Stimulated activated CD4-positive, alpha-beta T cell treated with anti-CD3 and anti-CD28 coated beads, Interleukin-12 subunit alpha, Interleukin-12 subunit beta, amount 100 ng/mL, for 24 hours (primary cell): ENCODE measurements at regions not wholly inside any gene's neighbourhood (a gene's known extent, or its start where the extent isn't known, plus 50 kb on each side); places are given as distances from the start of the nearest gene placed in this dataset.
"Not testable (repeated sequence)": the region's sequence is repeated elsewhere in the genome, so short reads cannot be mapped to it uniquely, and the experiment has no call there.

Experiments used
- DNase-seq, 2 experiments: peaks; one replicate each; pipeline ENCODE4 v3.0.0-alpha.2; 2020; ENCODE audit warnings: low read depth in 2 of 2

GRCh38 chr9:135357863-135358551 lies 121.6 kb upstream of the PPP1R26 start:
- DNase-seq, result no peak

GRCh38 chr9:135358552-135358940 lies 121.0 kb upstream of the PPP1R26 start:
- no peak for DNase-seq

GRCh38 chr9:135359764-135360163 lies 119.8 kb upstream of the PPP1R26 start:
- DNase-seq, result no peak

GRCh38 chr9:135360617-135361016 lies 119.0 kb upstream of the PPP1R26 start:
- DNase-seq, result no peak

GRCh38 chr9:135361668-135362067 lies 117.9 kb upstream of the PPP1R26 start:
- DNase-seq, result not testable (repeated sequence)

- no peak for DNase-seq
Observed at GRCh38 chr9:135363596-135363995, 116.0 kb upstream of the PPP1R26 start.

GRCh38 chr9:135365013-135365768 lies 114.4 kb upstream of the PPP1R26 start:
- no peak for DNase-seq

- DNase-seq, result no peak
Observed at GRCh38 chr9:135366104-135366503, 113.5 kb upstream of the PPP1R26 start.

- DNase-seq, result no peak
Observed at GRCh38 chr9:135369412-135369990, 110.1 kb upstream of the PPP1R26 start.

- DNase-seq, result no peak
Observed at GRCh38 chr9:135370411-135371375, 108.9 kb upstream of the PPP1R26 start.

GRCh38 chr9:135371535-135371934 lies 108.0 kb upstream of the PPP1R26 start:
- DNase-seq, result no peak

- no peak for DNase-seq
Observed at GRCh38 chr9:135372036-135372435, 107.5 kb upstream of the PPP1R26 start.

GRCh38 chr9:135372501-135373008 lies 107.0 kb upstream of the PPP1R26 start:
- DNase-seq, result no peak

- no peak for DNase-seq
Observed at GRCh38 chr9:135373151-135373685, 106.4 kb upstream of the PPP1R26 start.

- DNase-seq, result no peak
Observed at GRCh38 chr9:135373820-135374219, 105.8 kb upstream of the PPP1R26 start.

- DNase-seq, result no peak
Observed at GRCh38 chr9:135374591-135374990, 105.0 kb upstream of the PPP1R26 start.

- DNase-seq, result no peak
Observed at GRCh38 chr9:135375001-135375400, 104.6 kb upstream of the PPP1R26 start.

GRCh38 chr9:135376511-135377265 lies 102.9 kb upstream of the PPP1R26 start:
- DNase-seq, result no peak

GRCh38 chr9:135377431-135377830 lies 102.2 kb upstream of the PPP1R26 start:
- DNase-seq, result no peak

- no peak for DNase-seq
Observed at GRCh38 chr9:135378751-135379150, 100.8 kb upstream of the PPP1R26 start.
